NT2/D1 (cell line): ENCODE measurements at regions not wholly inside any gene's neighbourhood (a gene's known extent, or its start where the extent isn't known, plus 50 kb on each side); places are given as distances from the start of the nearest gene placed in this dataset.

Experiments
- SUZ12 ChIP-seq: IDR thresholded peaks from 2 replicates; pipeline ENCODE4 v1.6.1; 2011; ENCODE audit not compliant: insufficient read length, insufficient read depth; ENCODE audit errors: extremely low read depth
- YY1 ChIP-seq: IDR thresholded peaks from 2 replicates; pipeline ENCODE4 v1.6.1; 2011; ENCODE audit not compliant: insufficient read length, insufficient read depth
- ZNF274 ChIP-seq: IDR thresholded peaks from 2 replicates; pipeline ENCODE4 v1.6.1; 2011; ENCODE audit warnings: mild to moderate bottlenecking, low read depth, low read length

DNA sequence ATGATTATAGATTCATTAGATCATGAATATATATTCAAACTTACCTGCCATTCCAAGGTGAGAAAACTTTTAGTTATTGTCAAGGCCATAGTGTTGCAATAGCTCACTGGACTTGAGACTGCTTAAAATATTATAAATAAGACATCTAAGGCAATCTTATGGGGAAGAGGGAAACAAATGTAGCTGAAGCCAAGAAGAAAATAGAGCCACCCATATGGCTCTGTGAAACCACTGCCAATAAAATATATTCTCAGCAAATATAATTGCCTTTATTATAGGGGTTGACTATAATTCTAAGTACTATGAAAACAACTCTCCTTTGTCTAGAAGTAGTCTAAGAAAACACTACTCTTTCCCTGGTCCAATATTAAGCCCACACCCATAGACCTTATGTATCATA lies 938.5 kb downstream of the FSTL5 start:
- TF ChIP-seq YY1 (no peak), SUZ12 (no peak), ZNF274 (no peak)
